ENCODE measurements at regions not wholly inside any gene's neighbourhood (a gene's known extent, or its start where the extent isn't known, plus 50 kb on each side); places are given as distances from the start of the nearest gene placed in this dataset.

DNA sequence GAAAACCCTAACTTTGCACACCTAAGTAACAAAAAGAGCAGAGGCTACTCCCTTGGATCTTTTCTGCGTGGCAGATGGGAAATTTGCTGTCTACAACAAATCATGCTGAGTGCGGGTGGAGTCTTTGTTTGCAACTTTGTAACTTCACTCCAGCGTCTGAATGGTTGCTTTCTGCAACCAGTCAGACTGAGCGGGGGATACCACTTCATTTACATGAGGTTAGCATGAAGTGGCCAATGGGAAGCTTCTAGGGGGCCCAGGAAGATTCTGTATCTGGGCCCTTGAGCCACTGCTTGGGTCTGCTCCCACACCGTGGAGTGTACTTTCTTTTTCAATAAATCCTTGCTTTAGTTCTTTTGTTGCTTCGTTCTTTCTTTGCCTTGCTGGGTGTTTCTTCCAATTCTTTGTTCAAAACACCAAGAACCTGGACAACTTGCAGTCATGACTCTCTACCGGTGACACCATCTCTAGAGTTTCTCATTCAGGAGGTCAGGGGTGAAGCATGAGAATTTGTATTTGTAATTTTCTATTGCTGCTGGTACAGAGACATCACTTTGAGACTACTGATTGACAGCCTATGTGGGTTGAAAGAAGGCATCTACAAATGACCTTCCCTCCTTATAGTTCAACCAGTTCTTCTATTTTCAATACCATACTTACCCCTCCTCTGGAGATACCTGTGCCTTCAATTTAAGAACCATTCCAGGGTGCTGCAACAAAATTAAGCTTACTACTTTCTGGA is 55.8 kb upstream of the RC3H1 start:
- Histone ChIP-seq H2AFZ (ENCODE audit: low read length) (no peak overlapping the region), H3K9ac (ENCODE audit: low read length) (no peak overlapping the region), H3F3A (ENCODE audit: low read length, unreplicated experiment) (no peaks in the 10 kb centered on the region), H3K36me3 (ENCODE audit: low read depth, low read length) (no peaks in the 10 kb centered on the region), H4K20me1 (ENCODE audit: low read length) (no peaks in the 10 kb centered on the region), H3K27ac (ENCODE audit: low read length) (no peak overlapping the region), H3K9me3 (ENCODE audit: low read length) (no peaks in the 10 kb centered on the region), H3K79me2 (ENCODE audit: low read length) (no peaks in the 10 kb centered on the region), H3K27me3 (ENCODE audit: low read length) (no peaks in the 10 kb centered on the region), H3K4me1 (ENCODE audit: insufficient read depth, low read length) (no peaks in the 10 kb centered on the region), H3K4me2 (ENCODE audit: low read length) (no peak overlapping the region), H3K4me3 (ENCODE audit: low read length) (no peak overlapping the region), H3K9me2 (replicated peaks; ENCODE audit: low read length) (no peaks in the 10 kb centered on the region)
- POLR2A ChIA-PET (ENCODE audit: unreplicated experiment) = no interaction called here
- DNase-seq = no peak
- intact Hi-C loops (cut with micrococcal nuclease) = loop anchor here (10.0 kb wide), 3 partner anchors 53 to 1333 kb away; partner anchors contain the start of gene RC3H1
- TF ChIP-seq, protein P1, sequence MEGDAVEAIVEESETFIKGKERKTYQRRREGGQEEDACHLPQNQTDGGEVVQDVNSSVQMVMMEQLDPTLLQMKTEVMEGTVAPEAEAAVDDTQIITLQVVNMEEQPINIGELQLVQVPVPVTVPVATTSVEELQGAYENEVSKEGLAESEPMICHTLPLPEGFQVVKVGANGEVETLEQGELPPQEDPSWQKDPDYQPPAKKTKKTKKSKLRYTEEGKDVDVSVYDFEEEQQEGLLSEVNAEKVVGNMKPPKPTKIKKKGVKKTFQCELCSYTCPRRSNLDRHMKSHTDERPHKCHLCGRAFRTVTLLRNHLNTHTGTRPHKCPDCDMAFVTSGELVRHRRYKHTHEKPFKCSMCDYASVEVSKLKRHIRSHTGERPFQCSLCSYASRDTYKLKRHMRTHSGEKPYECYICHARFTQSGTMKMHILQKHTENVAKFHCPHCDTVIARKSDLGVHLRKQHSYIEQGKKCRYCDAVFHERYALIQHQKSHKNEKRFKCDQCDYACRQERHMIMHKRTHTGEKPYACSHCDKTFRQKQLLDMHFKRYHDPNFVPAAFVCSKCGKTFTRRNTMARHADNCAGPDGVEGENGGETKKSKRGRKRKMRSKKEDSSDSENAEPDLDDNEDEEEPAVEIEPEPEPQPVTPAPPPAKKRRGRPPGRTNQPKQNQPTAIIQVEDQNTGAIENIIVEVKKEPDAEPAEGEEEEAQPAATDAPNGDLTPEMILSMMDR (conservative IDR thresholded peaks at IDR 0.05; ENCODE audit: low read depth, low read length) = no peak
- TF ChIP-seq EZH2phosphoT487 (IDR thresholded peaks at IDR 0.05; ENCODE audit: borderline replicate concordance, low read length) (no peak), EZH2 (IDR thresholded peaks at IDR 0.05; ENCODE audit: low read length, unreplicated experiment) (no peak)
- BruUV-seq (replicated peaks) = no TSS peak
- CTCF ChIA-PET = no interaction called here
- ATAC-seq = no peak

DNA sequence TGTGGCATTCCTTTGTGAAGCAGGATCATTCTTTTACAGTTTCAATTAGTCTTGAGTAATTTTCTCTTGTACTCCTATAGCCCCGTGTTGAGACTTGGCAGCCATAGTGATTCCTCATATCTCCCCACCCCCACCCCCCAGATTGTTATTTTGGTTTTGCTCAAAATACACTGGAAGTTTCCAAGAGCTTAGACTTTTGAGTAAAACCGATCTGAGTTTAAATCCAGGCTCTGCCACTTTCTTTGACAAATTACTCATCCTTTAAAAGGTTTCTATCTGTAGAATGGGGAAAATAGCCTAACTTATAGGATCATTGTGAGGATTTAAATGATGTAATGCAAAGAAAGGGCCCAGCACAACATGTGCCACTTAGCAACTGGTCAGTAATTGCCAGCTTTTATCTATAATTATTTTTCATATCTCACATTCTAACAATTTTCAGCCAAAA is 53.1 kb upstream of the RC3H1 start:
- H3F3A ChIP-seq (ENCODE audit: low read length, unreplicated experiment) = no peaks in the 10 kb centered on the region
- H3K27ac ChIP-seq (ENCODE audit: low read length) = no peak overlapping the region
- no peak overlapping the region for H3K4me2 ChIP-seq (ENCODE audit: low read length)
- H2AFZ ChIP-seq (ENCODE audit: low read length) = no peak overlapping the region
- H3K4me3 ChIP-seq (ENCODE audit: low read length) = no peak overlapping the region
- H4K20me1 ChIP-seq (ENCODE audit: low read length) = no peaks in the 10 kb centered on the region
- ChIA-PET CTCF (no interaction called here), POLR2A (ENCODE audit: unreplicated experiment) (no interaction called here)
- DNase-seq (no peak), ATAC-seq (no peak)
- H3K9ac ChIP-seq (ENCODE audit: low read length) = no peak overlapping the region
- no peaks in the 10 kb centered on the region for H3K79me2 ChIP-seq (ENCODE audit: low read length)
- H3K9me3 ChIP-seq (ENCODE audit: low read length) = no peaks in the 10 kb centered on the region
- no peaks in the 10 kb centered on the region for H3K36me3 ChIP-seq (ENCODE audit: low read depth, low read length)
- intact Hi-C loops (cut with micrococcal nuclease) = loop anchor here (10.0 kb wide), 3 partner anchors 50 to 1330 kb away; partner anchors contain the start of gene RC3H1
- TF ChIP-seq, protein P1 (conservative IDR thresholded peaks at IDR 0.05; ENCODE audit: low read depth, low read length) = no peak
- TF ChIP-seq EZH2phosphoT487 (IDR thresholded peaks at IDR 0.05; ENCODE audit: borderline replicate concordance, low read length) (no peak), EZH2 (IDR thresholded peaks at IDR 0.05; ENCODE audit: low read length, unreplicated experiment) (no peak)
- H3K4me1 ChIP-seq (ENCODE audit: insufficient read depth, low read length) = no peaks in the 10 kb centered on the region
- no peaks in the 10 kb centered on the region for H3K9me2 ChIP-seq (replicated peaks; ENCODE audit: low read length)
- BruUV-seq (replicated peaks) = no TSS peak
- H3K27me3 ChIP-seq (ENCODE audit: low read length) = no peaks in the 10 kb centered on the region

DNA sequence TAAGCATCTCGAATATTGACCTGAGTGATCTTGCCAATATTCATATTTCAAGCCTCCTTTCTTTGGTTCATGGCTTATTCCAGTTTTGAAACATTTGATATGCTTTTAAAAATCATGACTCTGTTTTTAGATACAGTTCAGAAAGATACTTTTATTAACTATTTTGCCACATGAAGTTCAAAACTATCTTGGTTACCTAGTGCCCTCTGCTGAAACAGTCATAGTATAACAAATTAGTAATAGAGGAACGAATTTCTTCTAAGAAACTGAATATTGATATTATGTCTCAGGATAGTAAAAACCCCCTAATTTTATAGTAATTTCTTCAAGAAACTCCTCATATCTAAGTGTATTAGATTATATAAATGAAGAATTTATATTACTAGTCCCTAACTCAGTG is 52.6 kb upstream of the RC3H1 start:
- Histone ChIP-seq H3F3A (ENCODE audit: low read length, unreplicated experiment) (no peaks in the 10 kb centered on the region), H3K4me1 (ENCODE audit: insufficient read depth, low read length) (no peaks in the 10 kb centered on the region), H2AFZ (ENCODE audit: low read length) (no peak overlapping the region), H3K36me3 (ENCODE audit: low read depth, low read length) (no peaks in the 10 kb centered on the region), H3K4me2 (ENCODE audit: low read length) (no peak overlapping the region), H3K9me3 (ENCODE audit: low read length) (no peaks in the 10 kb centered on the region), H4K20me1 (ENCODE audit: low read length) (no peaks in the 10 kb centered on the region), H3K79me2 (ENCODE audit: low read length) (no peaks in the 10 kb centered on the region), H3K27ac (ENCODE audit: low read length) (no peak overlapping the region), H3K4me3 (ENCODE audit: low read length) (no peak overlapping the region), H3K9ac (ENCODE audit: low read length) (no peak overlapping the region), H3K27me3 (ENCODE audit: low read length) (no peaks in the 10 kb centered on the region), H3K9me2 (replicated peaks; ENCODE audit: low read length) (no peaks in the 10 kb centered on the region)
- POLR2A ChIA-PET (ENCODE audit: unreplicated experiment) = no interaction called here
- ATAC-seq = no peak; the same call in 1 of the 2 replicates
- TF ChIP-seq EZH2 (IDR thresholded peaks at IDR 0.05; ENCODE audit: low read length, unreplicated experiment) = no peak
- TF ChIP-seq, protein P1 (conservative IDR thresholded peaks at IDR 0.05; ENCODE audit: low read depth, low read length) = peak; percentile 62
- peak; percentile 42 for DNase-seq
- intact Hi-C loops (cut with micrococcal nuclease) = loop anchor here (5.0 to 10.0 kb wide), 5 partner anchors 50 to 1330 kb away; partner anchors contain the start of gene RC3H1
- CTCF ChIA-PET = no interaction called here
- BruUV-seq (replicated peaks) = no TSS peak
